ENCODE measurements at regions not wholly inside any gene's neighbourhood (a gene's known extent, or its start where the extent isn't known, plus 50 kb on each side); places are given as distances from the start of the nearest gene placed in this dataset.
"Not testable (repeated sequence)": the region's sequence is repeated elsewhere in the genome, so short reads cannot be mapped to it uniquely, and the experiment has no call there.

- not testable (repeated sequence) for TF ChIP-seq POLR2AphosphoS5 (IDR thresholded peaks at IDR 0.05; ENCODE audit: insufficient read depth, low read depth, low read length)
- TF ChIP-seq, protein P1, sequence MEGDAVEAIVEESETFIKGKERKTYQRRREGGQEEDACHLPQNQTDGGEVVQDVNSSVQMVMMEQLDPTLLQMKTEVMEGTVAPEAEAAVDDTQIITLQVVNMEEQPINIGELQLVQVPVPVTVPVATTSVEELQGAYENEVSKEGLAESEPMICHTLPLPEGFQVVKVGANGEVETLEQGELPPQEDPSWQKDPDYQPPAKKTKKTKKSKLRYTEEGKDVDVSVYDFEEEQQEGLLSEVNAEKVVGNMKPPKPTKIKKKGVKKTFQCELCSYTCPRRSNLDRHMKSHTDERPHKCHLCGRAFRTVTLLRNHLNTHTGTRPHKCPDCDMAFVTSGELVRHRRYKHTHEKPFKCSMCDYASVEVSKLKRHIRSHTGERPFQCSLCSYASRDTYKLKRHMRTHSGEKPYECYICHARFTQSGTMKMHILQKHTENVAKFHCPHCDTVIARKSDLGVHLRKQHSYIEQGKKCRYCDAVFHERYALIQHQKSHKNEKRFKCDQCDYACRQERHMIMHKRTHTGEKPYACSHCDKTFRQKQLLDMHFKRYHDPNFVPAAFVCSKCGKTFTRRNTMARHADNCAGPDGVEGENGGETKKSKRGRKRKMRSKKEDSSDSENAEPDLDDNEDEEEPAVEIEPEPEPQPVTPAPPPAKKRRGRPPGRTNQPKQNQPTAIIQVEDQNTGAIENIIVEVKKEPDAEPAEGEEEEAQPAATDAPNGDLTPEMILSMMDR (IDR thresholded peaks at IDR 0.05; ENCODE audit: extremely low read depth in 1 of 2, insufficient read depth in 1 of 2, low read depth in 1 of 2, low read length in 2 of 2) = not testable (repeated sequence)
These were observed 266.9 kb upstream of the GK2 start for GRCh38 chr4:79674906-79675305.
